ENCODE measurements at regions not wholly inside any gene's neighbourhood (a gene's known extent, or its start where the extent isn't known, plus 50 kb on each side); places are given as distances from the start of the nearest gene placed in this dataset.

GRCh38 chr3:25350725-25351114 lies 77.3 kb upstream of the RARB start:
- DNase-seq (ENCODE audit: low read depth in 1 of 2, low spot score in 2 of 2) (no peak), FAIRE-seq (no peak)
- H3K27ac ChIP-seq (ENCODE audit: low read depth, low read length), result no peak overlapping the region

More at GRCh38 chr3:25350725-25351114, 77.3 kb upstream of the RARB start:
- Histone ChIP-seq H4K20me1 (replicated peaks in 1 of 2; ENCODE audit: control insufficient read depth in 1 of 2, insufficient read depth in 2 of 2, low read length in 2 of 2) (no peaks in the 10 kb centered on the region), H3K79me2 (ENCODE audit: control insufficient read depth in 1 of 2, insufficient read depth in 2 of 2, low read length in 2 of 2) (no peaks in the 10 kb centered on the region), H2AFZ (ENCODE audit: low read length) (no peak overlapping the region), H3K56ac (replicated peaks; ENCODE audit: insufficient read length, low read depth, low read length) (no peak overlapping the region), H3K18ac (ENCODE audit: extremely low read depth, low read length) (no peak overlapping the region), H3K36me3 (ENCODE audit: control insufficient read depth in 2 of 4, insufficient read depth in 4 of 4, low read length in 3 of 4) (no peaks in the 10 kb centered on the region), H2BK120ac (replicated peaks; ENCODE audit: low read depth, low read length) (no peak overlapping the region), H3K23me2 (ENCODE audit: low read depth, low read length) (no peaks in the 10 kb centered on the region), H3K9me3 (ENCODE audit: insufficient read depth in 2 of 2, low read depth in 1 of 2, low read length in 1 of 2) (no peaks in the 10 kb centered on the region), H2BK15ac (ENCODE audit: low read length) (no peak overlapping the region), H2BK12ac (ENCODE audit: low read depth, low read length) (no peak overlapping the region), H4K5ac (ENCODE audit: insufficient read length, low read depth, low read length) (no peak overlapping the region), H3K79me1 (ENCODE audit: low read depth, low read length) (no peaks in the 10 kb centered on the region), H2AK5ac (ENCODE audit: low read depth, low read length) (no peak overlapping the region), H4K8ac (ENCODE audit: extremely low read depth, insufficient read depth, low read length) (no peak overlapping the region), H2BK5ac (ENCODE audit: low read depth, low read length) (no peak overlapping the region), H3K27me3 (replicated peaks in 1 of 4; ENCODE audit: control insufficient read depth in 3 of 4, extremely low read depth in 1 of 4, insufficient read depth in 3 of 4, low read length in 3 of 4) (peaks cover 0 to 1% (median 0%) of the 10 kb centered on the region in 4 experiments; a peak in 1 of 7 replicates), H3K4me3 (ENCODE audit: extremely low read depth in 1 of 4, insufficient read depth in 2 of 4, low read depth in 3 of 4, low read length in 4 of 4) (no peak overlapping the region), H3K4me2 (ENCODE audit: insufficient read depth in 1 of 2, low read depth in 2 of 2, low read length in 2 of 2) (no peak overlapping the region), H4K91ac (replicated peaks; ENCODE audit: insufficient read length, low read length) (no peak overlapping the region), H3K14ac (ENCODE audit: insufficient read length) (no peak overlapping the region), H3K9ac (replicated peaks in 1 of 4; ENCODE audit: extremely low read depth in 1 of 4, low read depth in 3 of 4, low read length in 3 of 4) (no peak overlapping the region), H2BK20ac (ENCODE audit: low read length) (no peak overlapping the region), H3K23ac (ENCODE audit: insufficient read length) (no peak overlapping the region), H3K4me1 (replicated peaks in 1 of 4; ENCODE audit: control insufficient read depth in 3 of 4, insufficient read depth in 4 of 4, low read length in 3 of 4) (no peaks in the 10 kb centered on the region), H3K4ac (replicated peaks; ENCODE audit: insufficient read length, low read depth, low read length) (no peak overlapping the region)
- WGBS, 2 experiments (ENCODE audit: extremely low coverage in 1 of 2, insufficient coverage in 1 of 2, insufficient read length in 1 of 2, insufficient replicate concordance in 2 of 2, low coverage in 1 of 2, low lambda C conversion rate in 2 of 2, missing lambda C conversion rate in 1 of 2), result 93% methylated on average over 5 of the region's 5 CpGs; no CpG with 5 or more reads in 1 of the 2 experiments
- ChIA-PET POLR2A (ENCODE audit: partially characterized antibody) (no interaction called here), CTCF (ENCODE audit: partially characterized antibody) (no interaction called here)
- TF ChIP-seq SRF (IDR thresholded peaks at IDR 0.05; ENCODE audit: low read depth, low read length), result no peak

Data from H1 (cell line).